ENCODE measurements at regions not wholly inside any gene's neighbourhood (a gene's known extent, or its start where the extent isn't known, plus 50 kb on each side); places are given as distances from the start of the nearest gene placed in this dataset.

DNA sequence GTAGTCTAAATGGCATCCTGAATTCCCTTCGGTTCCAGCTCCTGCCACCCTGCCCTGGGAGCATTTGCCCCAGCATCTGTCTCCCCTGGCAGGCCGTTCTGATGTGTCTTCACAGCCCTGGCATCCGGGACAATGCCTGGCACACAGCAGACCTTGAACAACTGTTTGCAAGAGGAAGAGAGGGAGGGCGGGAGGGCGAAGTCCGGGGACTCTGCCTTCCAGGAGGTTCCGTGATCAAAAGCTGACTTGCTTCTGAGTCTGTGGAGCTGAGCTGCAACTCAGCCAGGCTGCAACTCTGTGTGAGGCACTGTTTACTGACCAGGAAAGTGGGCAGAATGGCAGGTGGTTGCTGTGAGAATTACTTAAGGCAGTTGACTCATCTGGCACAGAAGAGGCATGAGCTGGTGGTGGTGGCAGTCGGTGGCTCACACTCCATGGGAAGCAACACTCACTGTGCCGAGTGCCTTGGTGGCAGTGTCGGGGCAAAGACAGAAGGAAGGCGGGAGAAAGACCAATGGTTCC is 61.1 kb upstream of the DLK1 start:
- no peak for TF ChIP-seq ZFX (IDR thresholded peaks at IDR 0.05)
- no peak for TF ChIP-seq CTCF (conservative IDR thresholded peaks at IDR 0.05)
- H3K27ac ChIP-seq = no peak overlapping the region

GRCh38 chr14:100666403-100666802 is 60.3 kb upstream of the DLK1 start:
- H3K27ac ChIP-seq = no peak overlapping the region
- TF ChIP-seq ZFX (IDR thresholded peaks at IDR 0.05) (no peak), CTCF (conservative IDR thresholded peaks at IDR 0.05) (no peak)

GRCh38 chr14:100666851-100667250 is 59.8 kb upstream of the DLK1 start:
- TF ChIP-seq ZFX (IDR thresholded peaks at IDR 0.05) = no peak
- TF ChIP-seq CTCF (conservative IDR thresholded peaks at IDR 0.05) = no peak
- no peak overlapping the region for H3K27ac ChIP-seq

DNA sequence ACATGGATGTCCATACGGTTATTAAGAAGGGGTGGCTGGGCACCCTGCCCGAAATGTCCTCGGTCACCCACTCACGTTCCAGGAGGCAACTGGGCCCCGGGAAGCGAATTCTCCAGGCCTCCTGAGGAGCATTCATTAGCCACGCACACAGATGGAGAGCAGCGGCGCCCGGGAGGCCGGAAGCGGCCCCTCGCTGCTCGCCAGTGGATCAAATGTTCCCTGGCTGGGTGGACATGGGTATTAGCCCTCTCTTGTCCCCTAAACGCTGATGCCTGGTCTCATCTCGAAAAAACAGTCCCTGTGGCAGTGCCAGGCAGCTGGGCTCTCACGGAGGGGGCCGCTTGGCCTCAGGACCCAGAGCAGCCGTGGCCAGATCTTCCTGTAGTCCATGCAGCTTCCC is 59.0 kb upstream of the DLK1 start:
- no peak overlapping the region for H3K27ac ChIP-seq
- TF ChIP-seq CTCF (conservative IDR thresholded peaks at IDR 0.05) = no peak
- no peak for TF ChIP-seq ZFX (IDR thresholded peaks at IDR 0.05)

DNA sequence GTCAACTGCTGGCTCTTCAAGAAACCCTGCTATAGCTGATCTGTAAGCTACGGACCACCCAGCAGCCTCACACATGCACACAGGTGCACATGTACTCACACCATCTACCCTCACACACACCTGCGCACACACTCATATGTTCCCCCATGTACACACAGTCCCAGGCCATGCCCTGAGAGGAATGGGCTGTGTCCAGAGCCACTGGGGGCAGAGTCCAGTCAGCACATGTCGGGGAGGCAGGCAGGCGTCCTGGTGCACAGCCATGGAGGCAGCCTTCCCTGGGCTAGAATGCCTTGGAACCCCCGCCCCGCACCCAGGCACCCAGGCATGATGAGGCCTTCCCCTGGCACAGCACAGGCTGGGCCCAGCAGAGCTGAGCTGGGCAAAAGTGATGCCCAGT is 58.3 kb upstream of the DLK1 start:
- no peak overlapping the region for H3K27ac ChIP-seq
- TF ChIP-seq ZFX (IDR thresholded peaks at IDR 0.05) (no peak), CTCF (conservative IDR thresholded peaks at IDR 0.05) (no peak)

DNA sequence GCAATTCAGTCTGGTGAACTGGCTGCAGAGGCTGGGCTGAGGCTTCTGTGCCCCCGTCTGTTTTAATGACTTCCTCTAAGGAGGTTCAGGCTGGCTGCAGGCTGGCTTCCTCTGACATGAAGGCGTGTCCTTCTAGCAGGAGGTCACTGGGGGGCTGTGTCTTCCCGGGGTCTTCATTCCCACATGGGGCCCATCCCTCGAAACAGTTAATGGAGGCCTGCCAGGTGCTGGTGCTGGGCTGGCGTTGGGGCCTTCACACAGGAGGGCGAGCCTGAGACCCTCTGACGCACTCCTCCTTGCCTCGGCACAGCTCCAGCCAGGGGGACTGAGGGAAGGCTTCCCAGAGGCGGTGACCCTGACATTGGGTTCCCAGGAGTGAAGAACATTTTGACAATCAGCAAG is 57.7 kb upstream of the DLK1 start:
- TF ChIP-seq CTCF (conservative IDR thresholded peaks at IDR 0.05) = no peak
- no peak for TF ChIP-seq ZFX (IDR thresholded peaks at IDR 0.05)

DNA sequence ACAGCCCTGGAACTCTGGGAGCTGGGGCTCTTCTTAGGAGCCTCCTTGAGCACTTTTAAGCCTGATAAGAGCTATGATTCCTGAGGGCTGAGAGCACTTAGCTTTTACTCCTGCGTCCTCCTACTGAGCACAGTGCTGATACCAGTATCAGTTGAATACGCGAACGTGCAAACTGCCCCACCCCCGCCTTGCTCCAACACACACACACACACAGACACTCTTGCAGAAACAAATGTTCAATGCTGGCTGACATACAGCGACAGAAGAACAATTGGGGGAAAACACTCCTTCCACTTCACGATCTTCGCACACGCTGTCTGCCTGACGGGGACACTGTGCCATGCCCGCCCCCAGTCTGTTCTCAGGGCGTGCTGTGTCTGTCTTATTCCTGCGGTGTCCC is 57.2 kb upstream of the DLK1 start:
- H3K27ac ChIP-seq = no peak overlapping the region
- TF ChIP-seq CTCF (conservative IDR thresholded peaks at IDR 0.05) (no peak), ZFX (IDR thresholded peaks at IDR 0.05) (no peak)

More for the DNA sequence above, 57.7 kb upstream of the DLK1 start:
- no peak overlapping the region for H3K27ac ChIP-seq
